GM23338 (cell line): ENCODE measurements at regions not wholly inside any gene's neighbourhood (a gene's known extent, or its start where the extent isn't known, plus 50 kb on each side); places are given as distances from the start of the nearest gene placed in this dataset.

ENCODE experiments used
- ATAC-seq: fragments of 200-7000 bp; cut with Tn5 transposase; 3 replicates; pipeline ENCODE4 v1.9.1; 2020
- DNase-seq: peaks from one replicate; pipeline ENCODE4 v3.0.0-alpha.2; 2015; ENCODE audit warnings: low spot score
- H2AFZ ChIP-seq: fragments of 200-600 bp; sonication (generic); 2 replicates; pipeline ENCODE4 v1.8.0; 2016; ENCODE audit warnings: antibody characterized with exemption, mild to moderate bottlenecking, moderate library complexity
- H3F3A ChIP-seq: fragments of 200-600 bp; sonication (generic); replicated peaks from 2 replicates; pipeline ENCODE4 v1.8.0; 2017; ENCODE audit warnings: antibody characterized with exemption, mixed run types, low read depth
- H3K27ac ChIP-seq: fragments of 200-600 bp; sonication (generic); 2 replicates; pipeline ENCODE4 v1.6.1; 2016; ENCODE audit warnings: low read depth
- H3K27me3 ChIP-seq: fragments of 200-600 bp; sonication (generic); 2 replicates; pipeline ENCODE4 v1.8.0; 2016; ENCODE audit warnings: mild to moderate bottlenecking, mixed run types, moderate library complexity; ENCODE audit not compliant: insufficient read depth
- H3K36me3 ChIP-seq: fragments of 200-600 bp; sonication (generic); 2 replicates; pipeline ENCODE4 v1.8.0; 2016; ENCODE audit warnings: mild to moderate bottlenecking; ENCODE audit not compliant: insufficient read depth
- H3K4me1 ChIP-seq: fragments of 200-600 bp; sonication (generic); 2 replicates; pipeline ENCODE4 v1.8.0; 2016; ENCODE audit warnings: mild to moderate bottlenecking, moderate library complexity; ENCODE audit not compliant: insufficient read depth
- H3K4me2 ChIP-seq: fragments of 200-600 bp; sonication (generic); 2 replicates; pipeline ENCODE4 v1.7.1; 2017; ENCODE audit warnings: mixed run types
- H3K4me3 ChIP-seq: fragments of 200-600 bp; sonication (generic); 2 replicates; pipeline ENCODE4 v1.6.1; 2016; ENCODE audit warnings: mixed run types
- H3K79me2 ChIP-seq: fragments of 200-600 bp; sonication (generic); replicated peaks from 2 replicates; pipeline ENCODE4 v1.8.0; 2017; ENCODE audit warnings: mild to moderate bottlenecking; ENCODE audit not compliant: insufficient read depth
- H3K9me2 ChIP-seq: fragments of 200-600 bp; sonication (generic); 2 replicates; pipeline ENCODE4 v1.8.0; 2017; ENCODE audit not compliant: insufficient read depth
- H4K20me1 ChIP-seq: fragments of 200-600 bp; sonication (generic); replicated peaks from 2 replicates; pipeline ENCODE4 v1.8.0; 2017; ENCODE audit warnings: mild to moderate bottlenecking; ENCODE audit not compliant: insufficient read depth
- H3K27ac Mint-ChIP-seq: 2 replicates; pipeline ENCODE4 v1.8.0; 2020; ENCODE audit warnings: inconsistent platforms, mild to moderate bottlenecking, moderate library complexity, mixed read lengths
- H3K27me3 Mint-ChIP-seq: 3 replicates; pipeline ENCODE4 v1.8.0; 2022; ENCODE audit warnings: low read depth, mild to moderate bottlenecking, moderate library complexity, mixed read lengths, inconsistent platforms; ENCODE audit not compliant: insufficient read depth, poor library complexity
- H3K36me3 Mint-ChIP-seq: 3 replicates; pipeline ENCODE4 v1.8.0; 2021; ENCODE audit warnings: low read depth, mild to moderate bottlenecking, inconsistent platforms, moderate library complexity, mixed read lengths
- H3K4me1 Mint-ChIP-seq: 3 replicates; pipeline ENCODE4 v1.8.0; 2020; ENCODE audit warnings: mild to moderate bottlenecking, inconsistent platforms, mixed read lengths
- H3K4me3 Mint-ChIP-seq: 3 replicates; pipeline ENCODE4 v1.8.0; 2021; ENCODE audit warnings: moderate library complexity, mild to moderate bottlenecking, inconsistent platforms, mixed read lengths
- H3K9me3 Mint-ChIP-seq: 3 replicates; pipeline ENCODE4 v1.8.0; 2020; ENCODE audit warnings: moderate library complexity, mild to moderate bottlenecking, inconsistent platforms, mixed read lengths
- CREB1 ChIP-seq: fragments of 250-450 bp; sonication (Bioruptor Pico); IDR thresholded peaks from 2 replicates; pipeline ENCODE4 v1.5.0; 2020; ENCODE audit warnings: low read depth, mild to moderate bottlenecking, moderate library complexity
- ETS1 ChIP-seq: IDR thresholded peaks from 2 replicates; pipeline ENCODE4 v1.6.1; 2016; ENCODE audit warnings: antibody characterized with exemption
- ZNF114 ChIP-seq: fragments of 250-450 bp; sonication (Bioruptor Pico); IDR thresholded peaks from 2 replicates; pipeline ENCODE4 v1.5.0; 2020; ENCODE audit warnings: mild to moderate bottlenecking, moderate library complexity
- TF ChIP-seq, protein P1 (sequence below): IDR thresholded peaks from one replicate; pipeline ENCODE4 v1.6.1; 2018; ENCODE audit warnings: antibody characterized with exemption; ENCODE audit not compliant: unreplicated experiment
- TF ChIP-seq, protein P2 (sequence below), 2 experiments: fragments of 200-600 bp in 1 of 2; sonication (generic) in 1 of 2; conservative IDR thresholded peaks; 2 replicates each; pipeline versions ENCODE4 v1.5.1 to v1.6.1; 2016 to 2017; ENCODE audit warnings: antibody characterized with exemption in 2 of 2, low read depth in 2 of 2, mild to moderate bottlenecking in 2 of 2, moderate library complexity in 1 of 2

GRCh38 chr1:69073176-69073575, 494.5 kb upstream of the LRRC7 start:
- H3K4me1 ChIP-seq: peaks cover 19% of the 10 kb centered on the region
- Mint-ChIP-seq H3K36me3 (peaks cover 23% of the 10 kb centered on the region), H3K4me1 (peaks cover 26% of the 10 kb centered on the region), H3K27me3 (no peaks in the 10 kb centered on the region), H3K4me3 (no peak overlapping the region), H3K27ac (no peak overlapping the region), H3K9me3 (peaks cover 14% of the 10 kb centered on the region; the same call in 2 of the 3 replicates)
- H3K27ac ChIP-seq: no peak overlapping the region
- no peak overlapping the region for H3K4me3 ChIP-seq
- H4K20me1 ChIP-seq: no peaks in the 10 kb centered on the region
- H3K4me2 ChIP-seq: no peak overlapping the region
- DNase-seq (peak; percentile 34), ATAC-seq (no peak)
- no peak overlapping the region for H2AFZ ChIP-seq
- TF ChIP-seq, protein P1, sequence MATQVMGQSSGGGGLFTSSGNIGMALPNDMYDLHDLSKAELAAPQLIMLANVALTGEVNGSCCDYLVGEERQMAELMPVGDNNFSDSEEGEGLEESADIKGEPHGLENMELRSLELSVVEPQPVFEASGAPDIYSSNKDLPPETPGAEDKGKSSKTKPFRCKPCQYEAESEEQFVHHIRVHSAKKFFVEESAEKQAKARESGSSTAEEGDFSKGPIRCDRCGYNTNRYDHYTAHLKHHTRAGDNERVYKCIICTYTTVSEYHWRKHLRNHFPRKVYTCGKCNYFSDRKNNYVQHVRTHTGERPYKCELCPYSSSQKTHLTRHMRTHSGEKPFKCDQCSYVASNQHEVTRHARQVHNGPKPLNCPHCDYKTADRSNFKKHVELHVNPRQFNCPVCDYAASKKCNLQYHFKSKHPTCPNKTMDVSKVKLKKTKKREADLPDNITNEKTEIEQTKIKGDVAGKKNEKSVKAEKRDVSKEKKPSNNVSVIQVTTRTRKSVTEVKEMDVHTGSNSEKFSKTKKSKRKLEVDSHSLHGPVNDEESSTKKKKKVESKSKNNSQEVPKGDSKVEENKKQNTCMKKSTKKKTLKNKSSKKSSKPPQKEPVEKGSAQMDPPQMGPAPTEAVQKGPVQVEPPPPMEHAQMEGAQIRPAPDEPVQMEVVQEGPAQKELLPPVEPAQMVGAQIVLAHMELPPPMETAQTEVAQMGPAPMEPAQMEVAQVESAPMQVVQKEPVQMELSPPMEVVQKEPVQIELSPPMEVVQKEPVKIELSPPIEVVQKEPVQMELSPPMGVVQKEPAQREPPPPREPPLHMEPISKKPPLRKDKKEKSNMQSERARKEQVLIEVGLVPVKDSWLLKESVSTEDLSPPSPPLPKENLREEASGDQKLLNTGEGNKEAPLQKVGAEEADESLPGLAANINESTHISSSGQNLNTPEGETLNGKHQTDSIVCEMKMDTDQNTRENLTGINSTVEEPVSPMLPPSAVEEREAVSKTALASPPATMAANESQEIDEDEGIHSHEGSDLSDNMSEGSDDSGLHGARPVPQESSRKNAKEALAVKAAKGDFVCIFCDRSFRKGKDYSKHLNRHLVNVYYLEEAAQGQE: no peak
- TF ChIP-seq, protein P2, sequence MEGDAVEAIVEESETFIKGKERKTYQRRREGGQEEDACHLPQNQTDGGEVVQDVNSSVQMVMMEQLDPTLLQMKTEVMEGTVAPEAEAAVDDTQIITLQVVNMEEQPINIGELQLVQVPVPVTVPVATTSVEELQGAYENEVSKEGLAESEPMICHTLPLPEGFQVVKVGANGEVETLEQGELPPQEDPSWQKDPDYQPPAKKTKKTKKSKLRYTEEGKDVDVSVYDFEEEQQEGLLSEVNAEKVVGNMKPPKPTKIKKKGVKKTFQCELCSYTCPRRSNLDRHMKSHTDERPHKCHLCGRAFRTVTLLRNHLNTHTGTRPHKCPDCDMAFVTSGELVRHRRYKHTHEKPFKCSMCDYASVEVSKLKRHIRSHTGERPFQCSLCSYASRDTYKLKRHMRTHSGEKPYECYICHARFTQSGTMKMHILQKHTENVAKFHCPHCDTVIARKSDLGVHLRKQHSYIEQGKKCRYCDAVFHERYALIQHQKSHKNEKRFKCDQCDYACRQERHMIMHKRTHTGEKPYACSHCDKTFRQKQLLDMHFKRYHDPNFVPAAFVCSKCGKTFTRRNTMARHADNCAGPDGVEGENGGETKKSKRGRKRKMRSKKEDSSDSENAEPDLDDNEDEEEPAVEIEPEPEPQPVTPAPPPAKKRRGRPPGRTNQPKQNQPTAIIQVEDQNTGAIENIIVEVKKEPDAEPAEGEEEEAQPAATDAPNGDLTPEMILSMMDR (conservative IDR thresholded peaks at IDR 0.05; ENCODE audit: low read depth in 2 of 2): peak; percentile 41 to 74
- H3K36me3 ChIP-seq: no peaks in the 10 kb centered on the region
- H3K27me3 ChIP-seq: no peaks in the 10 kb centered on the region
- no peaks in the 10 kb centered on the region for H3F3A ChIP-seq
- H3K79me2 ChIP-seq: no peaks in the 10 kb centered on the region
- 0 out of 2 replicates have a peak, but pooled peaks cover 20% of the 10 kb centered on the region for H3K9me2 ChIP-seq

- Mint-ChIP-seq H3K4me1 (peaks cover 47% of the 10 kb centered on the region), H3K9me3 (peaks cover 14% of the 10 kb centered on the region; the same call in 2 of the 3 replicates), H3K4me3 (peak overlapping the region; percentile 25; the same call in 1 of the 3 replicates), H3K27ac (peak overlapping the region; percentile 84), H3K27me3 (no peaks in the 10 kb centered on the region), H3K36me3 (peaks cover 19% of the 10 kb centered on the region)
- H3K9me2 ChIP-seq: no peaks in the 10 kb centered on the region
- H3K27me3 ChIP-seq: no peaks in the 10 kb centered on the region
- DNase-seq (peak; percentile 47), ATAC-seq (peak; percentile 73)
- H3K4me3 ChIP-seq: peak overlapping the region; percentile 16
- no peaks in the 10 kb centered on the region for H3K36me3 ChIP-seq
- no peak overlapping the region for H2AFZ ChIP-seq
- peak overlapping the region; percentile 64 for H3K27ac ChIP-seq
- H3K79me2 ChIP-seq: no peaks in the 10 kb centered on the region
- H3K4me2 ChIP-seq: peak overlapping the region; percentile 34
- H3K4me1 ChIP-seq: peaks cover 27% of the 10 kb centered on the region
- no peaks in the 10 kb centered on the region for H3F3A ChIP-seq
- no peaks in the 10 kb centered on the region for H4K20me1 ChIP-seq
- TF ChIP-seq, protein P2 (conservative IDR thresholded peaks at IDR 0.05; ENCODE audit: low read depth in 2 of 2): no peak
- TF ChIP-seq ZNF114 (CRISPR knock-in tag): no peak
- TF ChIP-seq CREB1: no peak
- TF ChIP-seq ETS1: no peak
Measured at GRCh38 chr1:69076631-69077030, 491.1 kb upstream of the LRRC7 start.
